K562 (cell line): ENCODE measurements at regions not wholly inside any gene's neighbourhood (a gene's known extent, or its start where the extent isn't known, plus 50 kb on each side); places are given as distances from the start of the nearest gene placed in this dataset.

Experiments
- ATAC-seq: fragments of 200-7000 bp; cut with Tn5 transposase; 3 replicates; pipeline ENCODE4 v1.9.1; 2020; ENCODE audit warnings: moderate library complexity
- BruUV-seq: library from RNA; stranded (reverse); fragments of 400-500 nt; replicated peaks from 2 replicates; lab custom pipeline; 2021; lab: Mats Ljungman, UMichigan
- CTCF ChIA-PET: fragments of 300-600 bp; formaldehyde crosslinking; extraction: SDS; loops from one replicate; lab custom pipeline; 2021; ENCODE audit warnings: low intra/inter-chr PET ratio; lab: Yijun Ruan, JAX
- POLR2A ChIA-PET: fragments of 300-600, 350-650 bp; sonication (Branson Sonifier 250); formaldehyde crosslinking; extraction: SDS; loops from one replicate; lab custom pipeline; 2021; ENCODE audit warnings: antibody characterized with exemption, inconsistent platforms; lab: Yijun Ruan, JAX
- DNase-seq, 4 experiments: peaks; one replicate each; pipeline versions ENCODE4 v3.0.0 to v3.0.0-alpha.2; 2011 to 2018; ENCODE audit warnings: low spot score in 3 of 4, mixed read lengths in 3 of 4; ENCODE audit errors: extremely low read depth in 1 of 4
- FAIRE-seq: peaks from 2 replicates; lab custom pipeline; 2011; peaks lifted over from hg19 to GRCh38; lab: Jason Lieb, UNC
- H2AFZ ChIP-seq: 2 replicates; pipeline ENCODE4 v1.6.0; 2011; ENCODE audit warnings: low read depth, low read length, control low read depth, inconsistent platforms
- H3K27ac ChIP-seq: fragments of 200-600 bp; 3 replicates; pipeline ENCODE4 v1.8.0; 2011; ENCODE audit warnings: low read depth, mild to moderate bottlenecking, control low read depth, inconsistent platforms, low read length, moderate library complexity, mixed read lengths; ENCODE audit errors: extremely low read depth
- H3K27me3 ChIP-seq, 2 experiments: fragments of 300-600 bp in 1 of 2; 2 replicates in 1 of 2; 3 replicates in 1 of 2; pipeline versions ENCODE4 v1.6.0 to v1.8.0; 2011; ENCODE audit warnings: inconsistent platforms in 2 of 2, low read length in 2 of 2, mild to moderate bottlenecking in 1 of 2, mixed read lengths in 1 of 2, moderate library complexity in 1 of 2; ENCODE audit not compliant: control insufficient read depth in 2 of 2, insufficient read depth in 2 of 2
- H3K36me3 ChIP-seq: fragments of 300-600 bp; 3 replicates; pipeline ENCODE4 v1.8.0; 2011; ENCODE audit warnings: mild to moderate bottlenecking, low read length, inconsistent platforms; ENCODE audit not compliant: control insufficient read depth, insufficient read depth
- H3K4me1 ChIP-seq, 2 experiments: fragments of 200-600 bp in 1 of 2; replicated peaks in 1 of 2; 2 replicates in 1 of 2; 3 replicates in 1 of 2; pipeline versions ENCODE4 v1.5.1 to v1.8.0; 2011; ENCODE audit warnings: inconsistent platforms in 2 of 2, low read length in 2 of 2, mild to moderate bottlenecking in 1 of 2, mixed read lengths in 1 of 2, moderate library complexity in 1 of 2; ENCODE audit not compliant: control insufficient read depth in 2 of 2, insufficient read depth in 2 of 2
- H3K4me2 ChIP-seq: 2 replicates; pipeline ENCODE4 v1.6.1; 2011; ENCODE audit warnings: low read length, control low read depth, inconsistent platforms, mixed read lengths; ENCODE audit not compliant: insufficient read depth
- H3K4me3 ChIP-seq: fragments of 200-600 bp; sonication (generic), shearing (Covaris generic); 2 replicates; pipeline ENCODE4 v1.5.1; 2016; ENCODE audit warnings: control low read depth, inconsistent platforms
- H3K79me2 ChIP-seq: fragments of 200-600 bp; 3 replicates; pipeline ENCODE4 v1.8.0; 2011; ENCODE audit warnings: low read length, inconsistent platforms; ENCODE audit not compliant: control insufficient read depth, insufficient read depth
- H3K9ac ChIP-seq, 2 experiments: 2 replicates each; pipeline versions ENCODE4 v1.6.0 to v1.6.1; 2011; ENCODE audit warnings: low read depth in 2 of 2, low read length in 2 of 2, control low read depth in 1 of 2, inconsistent platforms in 1 of 2, mild to moderate bottlenecking in 1 of 2, mixed read lengths in 1 of 2; ENCODE audit not compliant: insufficient read depth in 1 of 2
- H3K9me1 ChIP-seq: one replicate; pipeline ENCODE4 v1.6.0; 2011; ENCODE audit warnings: inconsistent platforms, mild to moderate bottlenecking, low read length, moderate library complexity; ENCODE audit not compliant: control insufficient read depth, insufficient read depth
- H3K9me3 ChIP-seq: replicated peaks from 2 replicates; pipeline ENCODE4 v1.5.1; 2011; ENCODE audit warnings: low read depth, low read length, inconsistent platforms; ENCODE audit not compliant: control insufficient read depth, insufficient read depth
- H4K20me1 ChIP-seq: replicated peaks from 2 replicates; pipeline ENCODE4 v1.6.1; 2011; ENCODE audit warnings: low read length, inconsistent platforms, mixed read lengths; ENCODE audit not compliant: control insufficient read depth, insufficient read depth
- ARID2 ChIP-seq: fragments of 450-650 bp; IDR thresholded peaks from 2 replicates; pipeline ENCODE4 v1.6.1; 2017; ENCODE audit warnings: antibody characterized with exemption, mild to moderate bottlenecking
- BRCA1 ChIP-seq, 2 experiments: fragments of 450-650 bp in 1 of 2; sonication (generic) in 1 of 2; formaldehyde crosslinking in 1 of 2; IDR thresholded peaks; 2 replicates each; pipeline versions ENCODE4 v1.5.0 to v1.6.1; 2017 to 2020; ENCODE audit warnings: mild to moderate bottlenecking in 1 of 2, missing genetic modification reagents in 1 of 2
- ETS1 ChIP-seq: conservative IDR thresholded peaks from 2 replicates; pipeline ENCODE4 v1.6.1; 2011; ENCODE audit warnings: low read depth, mild to moderate bottlenecking, low read length; ENCODE audit not compliant: control insufficient read depth
- HOXB6 ChIP-seq: fragments of 250-450 bp; sonication (Bioruptor Pico); IDR thresholded peaks from 2 replicates; pipeline ENCODE4 v1.5.1; 2022; ENCODE audit warnings: mild to moderate bottlenecking, borderline replicate concordance
- NFATC3 ChIP-seq: fragments of 450-650 bp; IDR thresholded peaks from 2 replicates; pipeline ENCODE4 v1.6.1; 2017; ENCODE audit warnings: mild to moderate bottlenecking
- TAL1 ChIP-seq: fragments of 450-650 bp; IDR thresholded peaks from 2 replicates; pipeline ENCODE4 v1.6.1; 2016; ENCODE audit warnings: mild to moderate bottlenecking
- UBTF ChIP-seq, 2 experiments: IDR thresholded peaks; 2 replicates each; pipeline ENCODE4 v1.6.1; 2012; ENCODE audit warnings: improper control_type of control experiment in 2 of 2, low read depth in 2 of 2, low read length in 2 of 2, borderline replicate concordance in 1 of 2
- ZNF263 ChIP-seq: sonication (generic); formaldehyde crosslinking; IDR thresholded peaks from 2 replicates; pipeline ENCODE4 v1.8.0; 2022; ENCODE audit warnings: mild to moderate bottlenecking, missing genetic modification reagents, borderline replicate concordance
- ZNF507 ChIP-seq: conservative IDR thresholded peaks from 2 replicates; pipeline ENCODE4 v1.6.1; 2017; ENCODE audit warnings: missing genetic modification characterization, missing compliant biosample characterization
- ZNF655 ChIP-seq: fragments of 250-450 bp; sonication (Bioruptor Pico); IDR thresholded peaks from 2 replicates; pipeline ENCODE4 v1.5.0; 2021
- whole genome bisulfite sequencing: fragments of 100-300 bp; shearing (Covaris generic); methylation state at CpG from one replicate; pipeline ENCODE4 v1.1.6; 2016; ENCODE audit warnings: low coverage, mixed read lengths; ENCODE audit not compliant: insufficient coverage; ENCODE audit errors: missing lambda C conversion rate; 5-methylcytosine and 5-hydroxymethylcytosine counted together
- in situ Hi-C: fragments of 300-500 bp; cut with MboI; formaldehyde crosslinking; loops from 4 replicates; pipeline ENCODE4 v1.15.0; 2018; ENCODE audit warnings: inconsistent platforms, mixed read lengths
- intact Hi-C: fragments of 100-400 bp; cut with micrococcal nuclease; formaldehyde crosslinking; loops from 2 replicates; pipeline ENCODE4 v1.14.2; 2022

- Histone ChIP-seq H3K9me3 (no peaks in the 10 kb centered on the region; the same call in 1 of the 2 replicates), H3K79me2 (no peaks in the 10 kb centered on the region), H2AFZ (no peak overlapping the region), H3K4me1 (no peaks in the 10 kb centered on the region), H3K9me1 (no peaks in the 10 kb centered on the region), H3K4me3 (no peak overlapping the region), H3K9ac (no peak overlapping the region), H3K27ac (no peak overlapping the region), H3K4me2 (no peak overlapping the region), H3K36me3 (no peaks in the 10 kb centered on the region), H4K20me1 (no peaks in the 10 kb centered on the region), H3K27me3 (no peaks in the 10 kb centered on the region)
- in situ Hi-C loops: no loop called here
- DNase-seq (no peak), FAIRE-seq (no peak), ATAC-seq (no peak)
- no peak for TF ChIP-seq ZNF655
- ChIA-PET CTCF (no interaction called here), POLR2A (no interaction called here)
- intact Hi-C loops: loop anchor here (10.0 kb wide), 1 partner anchor 123 kb away; no protein-coding TSS in a partner anchor
- 9% methylated on average over 2 of the region's 2 CpGs for WGBS
- no TSS peak for BruUV-seq
Measured at GRCh38 chr5:58077966-58078365, 381.9 kb downstream of the PLK2 start.

GRCh38 chr5:58077416-58077815 is 382.5 kb downstream of the PLK2 start:
- CTCF ChIA-PET: no interaction called here
- intact Hi-C loops: loop anchor here (10.0 kb wide), 1 partner anchor 123 kb away; no protein-coding TSS in a partner anchor
- FAIRE-seq: no peak
- TF ChIP-seq HOXB6 (CRISPR knock-in tag): no peak
- TF ChIP-seq BRCA1 (IDR thresholded peaks at IDR 0.05): no peak
- no peak for TF ChIP-seq BRCA1 (CRISPR knock-in tag; IDR thresholded peaks at IDR 0.05)
- no peak for TF ChIP-seq ZNF263
- TF ChIP-seq ETS1: no peak
- no peak for TF ChIP-seq ZNF507 (tag)
- TF ChIP-seq UBTF (IDR thresholded peaks at IDR 0.05; ENCODE audit: borderline replicate concordance in 1 of 2, low read depth in 2 of 2, low read length in 2 of 2): no peak
- TF ChIP-seq NFATC3: no peak
- no peak for TF ChIP-seq ARID2
- TF ChIP-seq TAL1: no peak

More at GRCh38 chr5:58077416-58077815, 382.5 kb downstream of the PLK2 start:
- no peak overlapping the region for H3K4me2 ChIP-seq
- H3K9me1 ChIP-seq: no peaks in the 10 kb centered on the region
- ATAC-seq (no peak), DNase-seq (no peak)
- POLR2A ChIA-PET: no interaction called here
- no peaks in the 10 kb centered on the region for H3K4me1 ChIP-seq
- H2AFZ ChIP-seq: no peak overlapping the region
- H3K9me3 ChIP-seq: no peaks in the 10 kb centered on the region; the same call in 1 of the 2 replicates
- no peaks in the 10 kb centered on the region for H3K27me3 ChIP-seq
- H4K20me1 ChIP-seq: no peaks in the 10 kb centered on the region
- H3K79me2 ChIP-seq: no peaks in the 10 kb centered on the region
- in situ Hi-C loops: no loop called here
- WGBS: 33% methylated on average over 3 of the region's 3 CpGs
- no peak overlapping the region for H3K4me3 ChIP-seq
- BruUV-seq: no TSS peak
- H3K27ac ChIP-seq: no peak overlapping the region
- H3K36me3 ChIP-seq: no peaks in the 10 kb centered on the region
- no peak overlapping the region for H3K9ac ChIP-seq
